Mesothelial cell of epicardium (in vitro differentiated cells): ENCODE measurements at regions not wholly inside any gene's neighbourhood (a gene's known extent, or its start where the extent isn't known, plus 50 kb on each side); places are given as distances from the start of the nearest gene placed in this dataset.
"Not testable (repeated sequence)": the region's sequence is repeated elsewhere in the genome, so short reads cannot be mapped to it uniquely, and the experiment has no call there.

Experiments used
- DNase-seq, 2 experiments: peaks; one replicate each; pipeline ENCODE4 v3.0.0; 2021; ENCODE audit warnings: low spot score in 2 of 2; ENCODE audit not compliant: unreplicated experiment in 2 of 2
- H3K27ac Mint-ChIP-seq: 2 replicates; pipeline ENCODE4 v1.8.0; 2021; ENCODE audit warnings: mixed read lengths
- H3K27me3 Mint-ChIP-seq: 2 replicates; pipeline ENCODE4 v1.8.0; 2021; ENCODE audit warnings: low read depth, mixed read lengths
- H3K36me3 Mint-ChIP-seq: 2 replicates; pipeline ENCODE4 v1.8.0; 2021; ENCODE audit warnings: mixed read lengths
- H3K4me1 Mint-ChIP-seq: 2 replicates; pipeline ENCODE4 v1.8.0; 2021; ENCODE audit warnings: mixed read lengths
- H3K4me3 Mint-ChIP-seq: 2 replicates; pipeline ENCODE4 v1.8.0; 2021; ENCODE audit warnings: mild to moderate bottlenecking, moderate library complexity, mixed read lengths
- H3K9me3 Mint-ChIP-seq: 2 replicates; pipeline ENCODE4 v1.8.0; 2021; ENCODE audit warnings: mixed read lengths
- TF ChIP-seq, protein P1 (sequence below): fragments of 200-600 bp; sonication (generic); IDR thresholded peaks from one replicate; pipeline ENCODE4 v1.5.0; 2021; ENCODE audit warnings: antibody characterized with exemption; ENCODE audit not compliant: unreplicated experiment

DNA sequence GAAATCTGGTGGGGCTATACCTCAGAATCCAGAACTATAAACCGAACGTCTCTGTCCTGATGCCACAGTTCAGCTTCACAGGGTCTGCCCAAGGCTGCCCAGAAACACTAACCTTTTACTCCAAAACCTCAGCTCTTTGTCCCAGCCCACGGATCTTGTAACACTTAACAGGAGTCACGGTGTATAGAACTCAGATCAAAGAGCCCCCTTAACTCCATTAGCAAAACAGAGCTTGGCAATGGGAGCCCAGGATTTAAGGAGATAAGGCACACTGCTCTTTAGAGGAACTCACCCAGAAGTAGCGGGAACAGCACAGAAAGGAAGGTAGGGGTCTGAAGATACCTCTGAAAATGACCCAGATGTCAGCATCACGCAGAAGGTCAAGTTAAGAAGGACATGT lies 68.8 kb upstream of the SOX14 start:
- H3K36me3 Mint-ChIP-seq = no peaks in the 10 kb centered on the region
- no peak overlapping the region for H3K4me3 Mint-ChIP-seq
- DNase-seq = no peak
- H3K27ac Mint-ChIP-seq = no peak overlapping the region
- peaks cover 23% of the 10 kb centered on the region for H3K27me3 Mint-ChIP-seq
- no peaks in the 10 kb centered on the region for H3K9me3 Mint-ChIP-seq
- TF ChIP-seq, protein P1, sequence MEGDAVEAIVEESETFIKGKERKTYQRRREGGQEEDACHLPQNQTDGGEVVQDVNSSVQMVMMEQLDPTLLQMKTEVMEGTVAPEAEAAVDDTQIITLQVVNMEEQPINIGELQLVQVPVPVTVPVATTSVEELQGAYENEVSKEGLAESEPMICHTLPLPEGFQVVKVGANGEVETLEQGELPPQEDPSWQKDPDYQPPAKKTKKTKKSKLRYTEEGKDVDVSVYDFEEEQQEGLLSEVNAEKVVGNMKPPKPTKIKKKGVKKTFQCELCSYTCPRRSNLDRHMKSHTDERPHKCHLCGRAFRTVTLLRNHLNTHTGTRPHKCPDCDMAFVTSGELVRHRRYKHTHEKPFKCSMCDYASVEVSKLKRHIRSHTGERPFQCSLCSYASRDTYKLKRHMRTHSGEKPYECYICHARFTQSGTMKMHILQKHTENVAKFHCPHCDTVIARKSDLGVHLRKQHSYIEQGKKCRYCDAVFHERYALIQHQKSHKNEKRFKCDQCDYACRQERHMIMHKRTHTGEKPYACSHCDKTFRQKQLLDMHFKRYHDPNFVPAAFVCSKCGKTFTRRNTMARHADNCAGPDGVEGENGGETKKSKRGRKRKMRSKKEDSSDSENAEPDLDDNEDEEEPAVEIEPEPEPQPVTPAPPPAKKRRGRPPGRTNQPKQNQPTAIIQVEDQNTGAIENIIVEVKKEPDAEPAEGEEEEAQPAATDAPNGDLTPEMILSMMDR = no peak
- no peaks in the 10 kb centered on the region for H3K4me1 Mint-ChIP-seq

DNA sequence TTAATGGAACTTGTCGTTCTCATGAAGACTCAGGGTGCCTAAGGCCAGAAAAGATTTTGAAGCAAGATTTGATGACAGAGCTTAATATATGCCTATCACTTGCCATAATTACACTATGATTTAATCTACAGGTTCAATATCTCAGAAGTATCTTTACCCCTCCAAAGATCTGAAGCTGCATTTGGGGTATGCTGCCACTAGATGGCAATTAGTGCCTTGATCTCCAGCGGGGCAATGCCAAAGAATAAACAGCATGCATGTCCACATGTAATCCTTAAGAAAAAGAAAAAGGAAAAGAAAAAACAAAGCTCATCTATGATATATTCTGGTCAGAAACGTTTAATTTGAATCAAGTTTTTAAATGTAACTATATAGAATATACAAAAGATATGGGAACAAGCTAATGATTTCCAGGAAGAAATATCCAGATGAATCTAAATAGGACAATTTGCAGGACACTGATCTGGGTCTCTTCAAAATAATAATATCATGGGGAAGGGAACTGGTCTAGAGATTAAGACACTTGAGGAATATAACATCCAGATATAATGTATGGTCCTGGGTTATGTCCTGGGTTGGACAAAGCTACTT lies 55.0 kb upstream of the SOX14 start:
- H3K27me3 Mint-ChIP-seq = peaks cover 30% of the 10 kb centered on the region
- no peak for DNase-seq
- peaks cover 8% of the 10 kb centered on the region for H3K9me3 Mint-ChIP-seq
- H3K27ac Mint-ChIP-seq = no peak overlapping the region
- H3K4me1 Mint-ChIP-seq = no peaks in the 10 kb centered on the region
- TF ChIP-seq, protein P1 = peak; percentile 41
- no peaks in the 10 kb centered on the region for H3K36me3 Mint-ChIP-seq
- H3K4me3 Mint-ChIP-seq = no peak overlapping the region

- not testable (repeated sequence) for H3K4me1 Mint-ChIP-seq, H3K36me3 Mint-ChIP-seq, DNase-seq, H3K27ac Mint-ChIP-seq, H3K4me3 Mint-ChIP-seq
- peaks cover 18% of the 10 kb centered on the region for H3K27me3 Mint-ChIP-seq
- peaks cover 18% of the 10 kb centered on the region for H3K9me3 Mint-ChIP-seq
Observed at GRCh38 chr3:137713965-137714364, 50.1 kb upstream of the SOX14 start.
